CD4-positive, alpha-beta T cell treated with Interleukin-15 for 1 hour (primary cell): ENCODE measurements at regions not wholly inside any gene's neighbourhood (a gene's known extent, or its start where the extent isn't known, plus 50 kb on each side); places are given as distances from the start of the nearest gene placed in this dataset.

Source experiments
- DNase-seq: peaks from one replicate; pipeline ENCODE4 v3.0.0-alpha.2; 2020

GRCh38 chr20:24097506-24098245, 109.1 kb upstream of the GGTLC1 start:
- no peak for DNase-seq

- DNase-seq, result no peak
Measured at GRCh38 chr20:24096864-24097450, 108.4 kb upstream of the GGTLC1 start.

GRCh38 chr20:24096264-24096663, 107.7 kb upstream of the GGTLC1 start:
- DNase-seq, result no peak

GRCh38 chr20:24095756-24096155, 107.2 kb upstream of the GGTLC1 start:
- DNase-seq, result no peak

- no peak for DNase-seq
Measured at GRCh38 chr20:24095303-24095702, 106.7 kb upstream of the GGTLC1 start.

GRCh38 chr20:24089576-24089975, 101.0 kb upstream of the GGTLC1 start:
- no peak for DNase-seq

GRCh38 chr20:24086121-24086520, 97.5 kb upstream of the GGTLC1 start:
- DNase-seq, result no peak

GRCh38 chr20:24084281-24084680, 95.7 kb upstream of the GGTLC1 start:
- no peak for DNase-seq

- DNase-seq, result no peak
Measured at GRCh38 chr20:24081077-24081476, 92.5 kb upstream of the GGTLC1 start.

- no peak for DNase-seq
Measured at GRCh38 chr20:24079661-24080412, 91.3 kb upstream of the GGTLC1 start.

- DNase-seq, result no peak
Measured at GRCh38 chr20:24077145-24077544, 88.6 kb upstream of the GGTLC1 start.

GRCh38 chr20:24070679-24071078, 82.1 kb upstream of the GGTLC1 start:
- no peak for DNase-seq

GRCh38 chr20:24066076-24066700, 77.6 kb upstream of the GGTLC1 start:
- no peak for DNase-seq

- no peak for DNase-seq
Measured at GRCh38 chr20:24064915-24065314, 76.3 kb upstream of the GGTLC1 start.

GRCh38 chr20:24064092-24064491, 75.5 kb upstream of the GGTLC1 start:
- no peak for DNase-seq

- DNase-seq, result no peak
Measured at GRCh38 chr20:24063100-24063499, 74.5 kb upstream of the GGTLC1 start.

- no peak for DNase-seq
Measured at GRCh38 chr20:24060851-24061590, 72.4 kb upstream of the GGTLC1 start.

GRCh38 chr20:24059174-24059573, 70.6 kb upstream of the GGTLC1 start:
- DNase-seq, result no peak

- no peak for DNase-seq
Measured at GRCh38 chr20:24056491-24056890, 67.9 kb upstream of the GGTLC1 start.

GRCh38 chr20:24052599-24053275, 64.2 kb upstream of the GGTLC1 start:
- no peak for DNase-seq

- DNase-seq, result no peak
Measured at GRCh38 chr20:24051160-24051559, 62.6 kb upstream of the GGTLC1 start.

GRCh38 chr20:24050119-24050518, 61.5 kb upstream of the GGTLC1 start:
- DNase-seq, result no peak
